ENCODE measurements at regions not wholly inside any gene's neighbourhood (a gene's known extent, or its start where the extent isn't known, plus 50 kb on each side); places are given as distances from the start of the nearest gene placed in this dataset.

DNA sequence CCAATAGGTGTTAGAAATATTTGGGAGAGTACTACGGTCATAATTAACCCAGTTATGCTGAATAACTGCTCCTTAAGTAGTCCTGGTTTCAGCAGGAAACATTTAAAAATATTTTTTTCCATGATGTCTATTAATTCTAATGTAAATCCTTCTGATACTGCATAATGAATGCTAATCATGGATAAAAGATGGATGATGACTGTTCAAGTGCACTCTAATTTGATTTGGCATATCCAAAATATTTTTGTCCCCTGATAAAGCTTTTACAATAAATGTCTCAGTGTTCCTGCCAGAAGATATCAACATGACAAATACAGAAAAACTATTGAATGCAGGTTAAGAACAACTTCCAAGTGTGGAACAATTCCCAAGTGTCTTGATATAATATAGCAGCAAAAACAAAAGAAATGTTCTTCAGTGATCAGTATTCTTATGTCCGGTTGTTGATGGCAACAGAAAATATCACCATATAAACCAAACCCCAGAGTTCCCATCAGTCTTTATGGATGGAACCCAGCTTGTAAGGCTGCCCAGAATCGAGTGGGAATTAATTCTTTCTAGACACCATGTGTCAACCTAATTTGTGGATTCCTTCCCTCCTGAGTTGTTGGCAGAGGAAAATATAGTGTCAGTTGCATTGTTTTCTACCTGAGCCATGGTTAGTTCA, 205.4 kb upstream of the GK2 start:
- TF ChIP-seq, protein P1, sequence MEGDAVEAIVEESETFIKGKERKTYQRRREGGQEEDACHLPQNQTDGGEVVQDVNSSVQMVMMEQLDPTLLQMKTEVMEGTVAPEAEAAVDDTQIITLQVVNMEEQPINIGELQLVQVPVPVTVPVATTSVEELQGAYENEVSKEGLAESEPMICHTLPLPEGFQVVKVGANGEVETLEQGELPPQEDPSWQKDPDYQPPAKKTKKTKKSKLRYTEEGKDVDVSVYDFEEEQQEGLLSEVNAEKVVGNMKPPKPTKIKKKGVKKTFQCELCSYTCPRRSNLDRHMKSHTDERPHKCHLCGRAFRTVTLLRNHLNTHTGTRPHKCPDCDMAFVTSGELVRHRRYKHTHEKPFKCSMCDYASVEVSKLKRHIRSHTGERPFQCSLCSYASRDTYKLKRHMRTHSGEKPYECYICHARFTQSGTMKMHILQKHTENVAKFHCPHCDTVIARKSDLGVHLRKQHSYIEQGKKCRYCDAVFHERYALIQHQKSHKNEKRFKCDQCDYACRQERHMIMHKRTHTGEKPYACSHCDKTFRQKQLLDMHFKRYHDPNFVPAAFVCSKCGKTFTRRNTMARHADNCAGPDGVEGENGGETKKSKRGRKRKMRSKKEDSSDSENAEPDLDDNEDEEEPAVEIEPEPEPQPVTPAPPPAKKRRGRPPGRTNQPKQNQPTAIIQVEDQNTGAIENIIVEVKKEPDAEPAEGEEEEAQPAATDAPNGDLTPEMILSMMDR (IDR thresholded peaks at IDR 0.05), result no peak
- no peak for TF ChIP-seq POLR2AphosphoS5 (IDR thresholded peaks at IDR 0.05)

All from gastroesophageal sphincter (tissue), 3 donors.